Sigmoid colon (tissue), 6 donors: ENCODE measurements at regions not wholly inside any gene's neighbourhood (a gene's known extent, or its start where the extent isn't known, plus 50 kb on each side); places are given as distances from the start of the nearest gene placed in this dataset.

Experiments
- DNase-seq: peaks from one replicate; pipeline ENCODE4 v3.0.0-alpha.2; 2019
- H3K27ac ChIP-seq, 4 donors: fragments of 200-600 bp; sonication (generic); one replicate each; pipeline ENCODE4 v1.5.1; 2016 to 2019; ENCODE audit warnings: mild to moderate bottlenecking in 1 of 4
- H3K27me3 ChIP-seq, 3 donors: fragments of 200-600 bp; sonication (generic); one replicate each; pipeline ENCODE4 v1.5.1; 2019; ENCODE audit warnings: mild to moderate bottlenecking in 1 of 3
- H3K36me3 ChIP-seq, 4 donors: fragments of 200-600 bp; sonication (generic); one replicate each; pipeline ENCODE4 v1.5.1; 2016 to 2019
- H3K4me1 ChIP-seq, 4 donors: fragments of 200-600 bp; sonication (generic); one replicate each; pipeline ENCODE4 v1.5.1; 2017 to 2019
- H3K4me3 ChIP-seq, 4 donors: fragments of 200-600 bp; sonication (generic); one replicate each; pipeline ENCODE4 v1.5.1; 2017 to 2019; ENCODE audit warnings: mild to moderate bottlenecking in 2 of 4, moderate library complexity in 1 of 4
- H3K9me3 ChIP-seq, 4 donors: fragments of 200-600 bp in 3 of 4; sonication (generic) in 3 of 4; one replicate each; pipeline versions ENCODE4 v1.5.1 to v1.6.1; 2013 to 2019
- CTCF ChIP-seq, 4 experiments: fragments of 450-650 bp in 3 of 4; fragments of 200-600 bp in 1 of 4; IDR thresholded peaks; one replicate each; pipeline ENCODE4 v1.5.1; 2016 to 2019; ENCODE audit warnings: antibody characterized with exemption in 4 of 4, mild to moderate bottlenecking in 3 of 4, moderate library complexity in 2 of 4
- EP300 ChIP-seq, 4 donors: sonication (generic); formaldehyde crosslinking; IDR thresholded peaks; one replicate each; pipeline ENCODE4 v1.6.1; 2017; ENCODE audit warnings: antibody characterized with exemption in 4 of 4
- POLR2A ChIP-seq, 2 donors: fragments of 450-650 bp; IDR thresholded peaks; one replicate each; pipeline ENCODE4 v1.6.1; 2016; ENCODE audit warnings: antibody characterized with exemption in 2 of 2, mild to moderate bottlenecking in 2 of 2, moderate library complexity in 2 of 2
- POLR2AphosphoS5 ChIP-seq, 4 donors: sonication (generic); formaldehyde crosslinking; IDR thresholded peaks; one replicate each; pipeline ENCODE4 v1.6.1; 2017; ENCODE audit warnings: antibody characterized with exemption in 4 of 4
- WGBS, 2 donors: extraction: QIAGEN DNeasy Blood & Tissue Kit; methylation state at CpG; one replicate each; pipeline ENCODE4 v1.1.7; 2013; 5-methylcytosine and 5-hydroxymethylcytosine counted together
- intact Hi-C: fragments of 100-400 bp; cut with DNase I; formaldehyde crosslinking; loops from one replicate; pipeline ENCODE4 v1.15.1; 2023
- donor health status: healthy with polysubstance abuse.
- donor health status: healthy.

- no peaks in the 10 kb centered on the region for H3K27me3 ChIP-seq
- intact Hi-C loops, result no loop called here
- TF ChIP-seq CTCF (IDR thresholded peaks at IDR 0.05), result no peak
Measured at GRCh38 chr14:87082917-87083316, 910.1 kb downstream of the GALC start.

GRCh38 chr14:87081004-87081403 lies 912.0 kb downstream of the GALC start:
- WGBS, 2 donors, result 74 to 80% methylated on average over 6 of the region's 6 CpGs

More at GRCh38 chr14:87082917-87083316, 910.1 kb downstream of the GALC start:
- Histone ChIP-seq H3K36me3 (no peaks in the 10 kb centered on the region), H3K9me3 (no peaks in the 10 kb centered on the region), H3K27ac (no peak overlapping the region), H3K4me1 (no peaks in the 10 kb centered on the region), H3K4me3 (no peak overlapping the region)
- no peak for DNase-seq

GRCh38 chr14:87080146-87080545 lies 912.8 kb downstream of the GALC start:
- TF ChIP-seq EP300 (IDR thresholded peaks at IDR 0.05) (no peak), POLR2A (IDR thresholded peaks at IDR 0.05) (no peak), POLR2AphosphoS5 (IDR thresholded peaks at IDR 0.05) (no peak), CTCF (IDR thresholded peaks at IDR 0.05) (no peak)
- Histone ChIP-seq H3K36me3 (no peaks in the 10 kb centered on the region), H3K9me3 (no peaks in the 10 kb centered on the region), H3K4me3 (no peak overlapping the region), H3K27ac (no peak overlapping the region), H3K4me1 (no peaks in the 10 kb centered on the region), H3K27me3 (no peaks in the 10 kb centered on the region)
- intact Hi-C loops, result no loop called here
- WGBS, 2 donors, result 85% methylated on average over 7 of the region's 7 CpGs
- no peak for DNase-seq

More at GRCh38 chr14:87081004-87081403, 912.0 kb downstream of the GALC start:
- no peak for DNase-seq
- no peaks in the 10 kb centered on the region for H3K27me3 ChIP-seq
- no peak overlapping the region for H3K27ac ChIP-seq
- no peaks in the 10 kb centered on the region for H3K9me3 ChIP-seq
- H3K4me3 ChIP-seq, result no peak overlapping the region
- no peaks in the 10 kb centered on the region for H3K36me3 ChIP-seq
- TF ChIP-seq CTCF (IDR thresholded peaks at IDR 0.05) (no peak), POLR2A (IDR thresholded peaks at IDR 0.05) (no peak), POLR2AphosphoS5 (IDR thresholded peaks at IDR 0.05) (no peak), EP300 (IDR thresholded peaks at IDR 0.05) (no peak)
- intact Hi-C loops, result no loop called here
- H3K4me1 ChIP-seq, result no peaks in the 10 kb centered on the region

- WGBS, 2 donors, result 70 to 75% methylated on average over 6 of the region's 6 CpGs
Measured at GRCh38 chr14:87079416-87079815, 913.6 kb downstream of the GALC start.

More at GRCh38 chr14:87079416-87079815, 913.6 kb downstream of the GALC start:
- intact Hi-C loops, result no loop called here
- Histone ChIP-seq H3K36me3 (no peaks in the 10 kb centered on the region), H3K4me3 (no peak overlapping the region), H3K27me3 (no peaks in the 10 kb centered on the region), H3K9me3 (no peaks in the 10 kb centered on the region), H3K4me1 (no peaks in the 10 kb centered on the region), H3K27ac (no peak overlapping the region)
- DNase-seq, result no peak
- TF ChIP-seq POLR2A (IDR thresholded peaks at IDR 0.05) (no peak), POLR2AphosphoS5 (IDR thresholded peaks at IDR 0.05) (no peak), CTCF (IDR thresholded peaks at IDR 0.05) (no peak), EP300 (IDR thresholded peaks at IDR 0.05) (no peak)
